Trophoblast cell (in vitro differentiated cells and primary cell): ENCODE measurements at regions not wholly inside any gene's neighbourhood (a gene's known extent, or its start where the extent isn't known, plus 50 kb on each side); places are given as distances from the start of the nearest gene placed in this dataset.

Experiments used
- DNase-seq, 2 donors: peaks; one replicate each; pipeline ENCODE4 v3.0.0-alpha.2; 2016
- H2AFZ ChIP-seq: 2 replicates; pipeline ENCODE4 v1.6.1; 2013; ENCODE audit warnings: low read length, moderate library complexity, mild to moderate bottlenecking; ENCODE audit not compliant: insufficient read depth, poor library complexity
- H2AK5ac ChIP-seq: 2 replicates; pipeline ENCODE4 v1.6.1; 2013; ENCODE audit warnings: mild to moderate bottlenecking, low read length
- H2BK120ac ChIP-seq: 2 replicates; pipeline ENCODE4 v1.6.1; 2013; ENCODE audit warnings: low read length, mild to moderate bottlenecking, moderate library complexity; ENCODE audit not compliant: insufficient read depth, poor library complexity
- H2BK12ac ChIP-seq: 2 replicates; pipeline ENCODE4 v1.6.1; 2013; ENCODE audit warnings: mild to moderate bottlenecking, low read length, moderate library complexity
- H2BK5ac ChIP-seq: 2 replicates; pipeline ENCODE4 v1.6.1; 2013; ENCODE audit warnings: low read length, low read depth, moderate library complexity, mild to moderate bottlenecking; ENCODE audit not compliant: poor library complexity
- H3K14ac ChIP-seq: 2 replicates; pipeline ENCODE4 v1.6.1; 2013; ENCODE audit warnings: mild to moderate bottlenecking, low read length
- H3K18ac ChIP-seq: 2 replicates; pipeline ENCODE4 v1.6.1; 2013; ENCODE audit warnings: mild to moderate bottlenecking, low read length
- H3K23ac ChIP-seq: 2 replicates; pipeline ENCODE4 v1.6.1; 2013; ENCODE audit warnings: low read length
- H3K27ac ChIP-seq: 2 replicates; pipeline ENCODE4 v1.5.1; 2013; ENCODE audit warnings: low read depth, mild to moderate bottlenecking, inconsistent platforms, low read length, moderate library complexity
- H3K27me3 ChIP-seq: 2 replicates; pipeline ENCODE4 v1.6.1; 2013; ENCODE audit warnings: inconsistent platforms, mild to moderate bottlenecking, low read length, moderate library complexity; ENCODE audit not compliant: insufficient read depth
- H3K36me3 ChIP-seq, 2 experiments: 1 replicate in 1 of 2; 2 replicates in 1 of 2; pipeline ENCODE4 v1.6.1; 2013; ENCODE audit warnings: low read length in 2 of 2, mild to moderate bottlenecking in 2 of 2, moderate library complexity in 1 of 2; ENCODE audit not compliant: insufficient read depth in 2 of 2, control insufficient read depth in 1 of 2
- H3K4ac ChIP-seq: 2 replicates; pipeline ENCODE4 v1.6.1; 2013; ENCODE audit warnings: low read depth, mild to moderate bottlenecking, low read length, moderate library complexity
- H3K4me1 ChIP-seq, 2 experiments: 1 replicate in 1 of 2; 2 replicates in 1 of 2; pipeline ENCODE4 v1.6.1; 2013; ENCODE audit warnings: low read length in 2 of 2, mild to moderate bottlenecking in 2 of 2, moderate library complexity in 1 of 2; ENCODE audit not compliant: insufficient read depth in 2 of 2, control insufficient read depth in 1 of 2
- H3K4me2 ChIP-seq: 2 replicates; pipeline ENCODE4 v1.6.1; 2013; ENCODE audit warnings: inconsistent platforms, mild to moderate bottlenecking, low read length, moderate library complexity
- H3K4me3 ChIP-seq: 2 replicates; pipeline ENCODE4 v1.5.1; 2013; ENCODE audit warnings: mild to moderate bottlenecking, low read depth, low read length, inconsistent platforms
- H3K79me1 ChIP-seq: one replicate; pipeline ENCODE4 v1.6.1; 2013; ENCODE audit warnings: low read length
- H3K79me2 ChIP-seq: 2 replicates; pipeline ENCODE4 v1.6.1; 2013; ENCODE audit warnings: low read length, mild to moderate bottlenecking; ENCODE audit not compliant: control insufficient read depth, insufficient read depth, poor library complexity
- H3K9ac ChIP-seq: 2 replicates; pipeline ENCODE4 v1.6.1; 2013; ENCODE audit warnings: mild to moderate bottlenecking, low read length
- H3K9me3 ChIP-seq: 2 replicates; pipeline ENCODE4 v1.6.1; 2013; ENCODE audit warnings: low read depth, mild to moderate bottlenecking, control low read depth, inconsistent platforms, low read length; ENCODE audit not compliant: insufficient read depth
- H4K12ac ChIP-seq: 2 replicates; pipeline ENCODE4 v1.6.1; 2013; ENCODE audit warnings: low read depth, mild to moderate bottlenecking, low read length, moderate library complexity
- H4K8ac ChIP-seq: 2 replicates; pipeline ENCODE4 v1.6.1; 2013; ENCODE audit warnings: low read depth, mild to moderate bottlenecking, low read length, moderate library complexity
- H4K91ac ChIP-seq: one replicate; pipeline ENCODE4 v1.6.1; 2013; ENCODE audit warnings: low read depth, mild to moderate bottlenecking, low read length, moderate library complexity
- WGBS: extraction: QIAGEN DNeasy Blood & Tissue Kit; methylation state at CpG from one replicate; pipeline ENCODE4 v1.1.7; 2013; ENCODE audit warnings: missing lambda C conversion rate; ENCODE audit not compliant: insufficient read length, insufficient coverage; ENCODE audit errors: extremely low coverage; 5-methylcytosine and 5-hydroxymethylcytosine counted together

DNA sequence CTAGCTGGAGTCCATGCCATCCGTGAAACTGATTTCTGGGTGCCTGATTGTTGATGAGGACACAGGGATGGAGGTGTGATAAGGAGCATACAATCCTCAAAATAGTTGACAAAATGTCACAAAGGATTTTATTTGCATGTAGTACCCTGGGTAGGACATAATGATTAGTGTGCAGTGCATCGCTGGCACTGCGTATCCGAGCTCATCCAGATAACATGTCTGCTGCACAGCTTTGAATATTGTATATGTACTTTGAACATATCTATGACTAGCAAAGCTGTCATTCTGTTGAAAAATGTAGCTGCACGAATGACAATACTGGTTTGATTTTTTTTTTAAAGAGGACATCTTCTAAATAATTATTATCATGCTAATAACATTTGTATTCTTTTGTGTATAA lies 529.7 kb upstream of the FANCL start:
- Histone ChIP-seq H2AK5ac (no peak overlapping the region), H4K8ac (no peak overlapping the region), H3K18ac (no peak overlapping the region), H2BK5ac (no peak overlapping the region), H3K9ac (no peak overlapping the region), H3K23ac (no peak overlapping the region), H4K91ac (no peak overlapping the region), H3K79me2 (no peaks in the 10 kb centered on the region), H3K27ac (no peak overlapping the region), H3K9me3 (no peaks in the 10 kb centered on the region), H2BK120ac (no peak overlapping the region), H3K4ac (no peak overlapping the region), H4K12ac (no peak overlapping the region), H2BK12ac (no peak overlapping the region), H2AFZ (no peak overlapping the region), H3K14ac (no peak overlapping the region), H3K4me2 (no peak overlapping the region), H3K4me1 (no peaks in the 10 kb centered on the region), H3K36me3 (no peaks in the 10 kb centered on the region), H3K27me3 (no peaks in the 10 kb centered on the region), H3K79me1 (no peaks in the 10 kb centered on the region), H3K4me3 (no peak overlapping the region)
- no CpG with 5 or more reads among the region's 5 CpGs for WGBS
- no peak for DNase-seq

- WGBS: no CpG with 5 or more reads among the region's 3 CpGs
- H2AK5ac ChIP-seq: no peak overlapping the region
- H3K4ac ChIP-seq: no peak overlapping the region
- H4K8ac ChIP-seq: no peak overlapping the region
- H3K23ac ChIP-seq: no peak overlapping the region
- no peak overlapping the region for H2BK12ac ChIP-seq
- no peaks in the 10 kb centered on the region for H3K79me1 ChIP-seq
- no peak overlapping the region for H3K27ac ChIP-seq
- H3K4me1 ChIP-seq: no peaks in the 10 kb centered on the region
- no peak overlapping the region for H3K4me2 ChIP-seq
- no peaks in the 10 kb centered on the region for H3K79me2 ChIP-seq
- no peak overlapping the region for H2AFZ ChIP-seq
- H3K36me3 ChIP-seq: no peaks in the 10 kb centered on the region
- no peak overlapping the region for H4K12ac ChIP-seq
- no peak overlapping the region for H2BK120ac ChIP-seq
- no peak overlapping the region for H2BK5ac ChIP-seq
- H3K27me3 ChIP-seq: no peaks in the 10 kb centered on the region
- H3K18ac ChIP-seq: no peak overlapping the region
- H3K9me3 ChIP-seq: no peaks in the 10 kb centered on the region
- H3K4me3 ChIP-seq: no peak overlapping the region
- H3K14ac ChIP-seq: no peak overlapping the region
- no peak overlapping the region for H4K91ac ChIP-seq
- no peak for DNase-seq
- no peak overlapping the region for H3K9ac ChIP-seq
Observed at GRCh38 chr2:58769864-58770234, 528.7 kb upstream of the FANCL start.

- no peak overlapping the region for H3K9ac ChIP-seq
- WGBS: no CpG with 5 or more reads among the region's 14 CpGs
Observed at GRCh38 chr2:58769111-58769863, 528.2 kb upstream of the FANCL start.

GRCh38 chr2:58768715-58769080 lies 527.6 kb upstream of the FANCL start:
- Histone ChIP-seq H4K8ac (no peak overlapping the region), H4K91ac (no peak overlapping the region), H3K27ac (no peak overlapping the region), H3K4ac (no peak overlapping the region), H4K12ac (no peak overlapping the region), H3K4me3 (no peak overlapping the region), H3K18ac (no peak overlapping the region), H3K14ac (no peak overlapping the region), H3K27me3 (no peaks in the 10 kb centered on the region), H2BK12ac (no peak overlapping the region), H3K79me2 (no peaks in the 10 kb centered on the region), H3K23ac (no peak overlapping the region), H3K79me1 (no peaks in the 10 kb centered on the region), H2AK5ac (no peak overlapping the region), H3K4me2 (no peak overlapping the region), H3K9me3 (no peaks in the 10 kb centered on the region), H2AFZ (no peak overlapping the region), H2BK120ac (no peak overlapping the region), H2BK5ac (no peak overlapping the region), H3K9ac (no peak overlapping the region), H3K4me1 (no peaks in the 10 kb centered on the region), H3K36me3 (no peaks in the 10 kb centered on the region)
- no peak for DNase-seq
- no CpG with 5 or more reads among the region's 4 CpGs for WGBS

More at GRCh38 chr2:58769111-58769863, 528.2 kb upstream of the FANCL start:
- Histone ChIP-seq H2BK5ac (no peak overlapping the region), H3K4me1 (no peaks in the 10 kb centered on the region), H3K23ac (no peak overlapping the region), H3K27me3 (no peaks in the 10 kb centered on the region), H3K4me3 (no peak overlapping the region), H2AFZ (no peak overlapping the region), H3K27ac (no peak overlapping the region), H4K91ac (no peak overlapping the region), H2AK5ac (no peak overlapping the region), H2BK12ac (no peak overlapping the region), H3K14ac (no peak overlapping the region), H4K12ac (no peak overlapping the region), H3K9me3 (no peaks in the 10 kb centered on the region), H3K18ac (no peak overlapping the region), H2BK120ac (no peak overlapping the region), H3K4ac (no peak overlapping the region), H3K79me1 (no peaks in the 10 kb centered on the region), H3K79me2 (no peaks in the 10 kb centered on the region), H3K4me2 (no peak overlapping the region), H4K8ac (no peak overlapping the region), H3K36me3 (no peaks in the 10 kb centered on the region)
- DNase-seq: no peak
